ENCODE measurements at regions not wholly inside any gene's neighbourhood (a gene's known extent, or its start where the extent isn't known, plus 50 kb on each side); places are given as distances from the start of the nearest gene placed in this dataset.

- TF ChIP-seq POLR2AphosphoS5 (IDR thresholded peaks at IDR 0.05; ENCODE audit: low read depth, low read length) (no peak), POLR2A (IDR thresholded peaks at IDR 0.05; ENCODE audit: low read depth, low read length) (no peak)
These were observed 295.9 kb downstream of the PTEN start for GRCh38 chr10:88159127-88159829.

All from GM12891 (cell line).